ENCODE measurements at regions not wholly inside any gene's neighbourhood (a gene's known extent, or its start where the extent isn't known, plus 50 kb on each side); places are given as distances from the start of the nearest gene placed in this dataset.

GRCh38 chr1:30061292-30062220, 661.8 kb downstream of the MATN1 start:
- DNase-seq: no peak

GRCh38 chr1:30060738-30061137, 662.6 kb downstream of the MATN1 start:
- no peak for DNase-seq

- DNase-seq: no peak
Measured at GRCh38 chr1:30058970-30059369, 664.4 kb downstream of the MATN1 start.

- DNase-seq: no peak
Measured at GRCh38 chr1:30054126-30054525, 669.3 kb downstream of the MATN1 start.

GRCh38 chr1:30052178-30052577, 671.2 kb downstream of the MATN1 start:
- no peak for DNase-seq

- DNase-seq: no peak
Measured at GRCh38 chr1:30051777-30052176, 671.6 kb downstream of the MATN1 start.

- DNase-seq: no peak
Measured at GRCh38 chr1:30049748-30050296, 673.6 kb downstream of the MATN1 start.

GRCh38 chr1:30048905-30049304, 674.5 kb downstream of the MATN1 start:
- DNase-seq: no peak

- DNase-seq: no peak
Measured at GRCh38 chr1:30047576-30047975, 675.8 kb downstream of the MATN1 start.

GRCh38 chr1:30046751-30047150, 676.6 kb downstream of the MATN1 start:
- no peak for DNase-seq

GRCh38 chr1:30045304-30046090, 677.9 kb downstream of the MATN1 start:
- no peak for DNase-seq

GRCh38 chr1:30044656-30045144, 678.7 kb downstream of the MATN1 start:
- DNase-seq: no peak

- no peak for DNase-seq
Measured at GRCh38 chr1:30043731-30044408, 679.5 kb downstream of the MATN1 start.

GRCh38 chr1:30043256-30043655, 680.1 kb downstream of the MATN1 start:
- no peak for DNase-seq

- DNase-seq: no peak
Measured at GRCh38 chr1:30042438-30043147, 680.8 kb downstream of the MATN1 start.

- no peak for DNase-seq
Measured at GRCh38 chr1:30041741-30042437, 681.5 kb downstream of the MATN1 start.

GRCh38 chr1:30040081-30041019, 683.0 kb downstream of the MATN1 start:
- DNase-seq: no peak

GRCh38 chr1:30039354-30040080, 683.9 kb downstream of the MATN1 start:
- no peak for DNase-seq
